ENCODE measurements at regions not wholly inside any gene's neighbourhood (a gene's known extent, or its start where the extent isn't known, plus 50 kb on each side); places are given as distances from the start of the nearest gene placed in this dataset.
A peak's percentile ranks its signal among the peaks of the same experiment; 100 is the strongest.
"Not testable (repeated sequence)": the region's sequence is repeated elsewhere in the genome, so short reads cannot be mapped to it uniquely, and the experiment has no call there.

DNA sequence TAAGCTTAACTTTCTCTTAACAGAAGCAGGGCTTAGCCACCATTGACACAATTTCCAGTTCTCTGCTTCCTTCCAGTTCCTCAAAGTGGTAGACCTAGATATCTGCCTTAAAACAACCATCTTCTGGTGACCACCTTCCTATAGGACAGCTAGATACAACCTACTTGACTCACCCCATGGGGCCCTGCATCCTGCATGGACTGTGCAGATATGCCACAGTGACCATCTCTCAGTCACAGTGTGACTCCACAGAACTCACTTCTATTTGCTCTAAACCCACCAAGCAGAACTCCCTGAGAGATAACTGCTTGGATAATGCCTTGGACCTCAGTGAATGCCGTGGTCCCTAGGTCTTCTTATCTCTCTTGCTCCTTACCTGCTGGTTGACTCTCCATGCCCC, 621.6 kb downstream of the IQCM start:
- TF ChIP-seq EZH2 (IDR thresholded peaks at IDR 0.05; ENCODE audit: insufficient read depth, poor library complexity, severe bottlenecking) (no peak), EZH2phosphoT487 (IDR thresholded peaks at IDR 0.05; ENCODE audit: insufficient read depth, low read depth) (no peak)
- Histone ChIP-seq H3K9me2 (ENCODE audit: insufficient read depth) (no peaks in the 10 kb centered on the region), H3K9me3 (ENCODE audit: low read depth) (no peaks in the 10 kb centered on the region), H2AFZ (no peak overlapping the region), H3K27me3 (replicated peaks; ENCODE audit: insufficient read depth) (no peaks in the 10 kb centered on the region), H3F3A (ENCODE audit: insufficient read depth) (no peaks in the 10 kb centered on the region), H3K9ac (no peak overlapping the region), H3K36me3 (ENCODE audit: low read depth) (no peaks in the 10 kb centered on the region), H4K20me1 (ENCODE audit: insufficient read depth) (no peaks in the 10 kb centered on the region), H3K79me2 (ENCODE audit: insufficient read depth) (no peaks in the 10 kb centered on the region), H3K4me1 (ENCODE audit: insufficient read depth) (no peaks in the 10 kb centered on the region), H3K4me2 (ENCODE audit: unreplicated experiment) (no peak overlapping the region), H3K4me3 (no peak overlapping the region), H3K27ac (no peak overlapping the region)
- DNase-seq, result no peak
- 24 to 28% methylated on average over 1 of the region's 1 CpG for WGBS, 2 experiments (ENCODE audit: low coverage in 1 of 2, low lambda C conversion rate in 2 of 2, missing lambda C conversion rate in 2 of 2)
- in situ Hi-C loops (cut with MboI), result no loop called here

DNA sequence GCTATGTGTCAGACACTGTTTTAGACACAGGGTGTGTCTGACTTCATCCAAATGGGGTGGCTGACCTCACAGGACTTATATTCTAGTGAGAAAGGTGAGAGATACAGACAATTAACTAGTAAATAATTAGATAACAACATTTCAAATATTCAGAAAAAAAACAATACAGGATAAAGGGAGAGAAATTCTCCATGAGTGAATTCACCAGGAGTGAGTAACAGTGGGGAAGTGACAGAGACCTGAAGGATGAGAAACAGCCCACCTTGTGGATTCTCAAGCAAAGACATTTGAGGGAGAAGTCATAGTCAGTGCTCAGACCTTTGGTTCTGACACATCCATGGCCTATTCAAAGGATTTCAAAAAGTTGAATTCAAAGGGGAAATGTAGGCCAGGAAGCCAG, 627.9 kb downstream of the IQCM start:
- Histone ChIP-seq H3K4me1 (ENCODE audit: insufficient read depth) (no peaks in the 10 kb centered on the region), H3K9me2 (ENCODE audit: insufficient read depth) (no peaks in the 10 kb centered on the region), H3F3A (ENCODE audit: insufficient read depth) (no peaks in the 10 kb centered on the region), H3K36me3 (ENCODE audit: low read depth) (no peaks in the 10 kb centered on the region), H3K79me2 (ENCODE audit: insufficient read depth) (no peaks in the 10 kb centered on the region), H3K9me3 (ENCODE audit: low read depth) (no peaks in the 10 kb centered on the region), H3K4me2 (ENCODE audit: unreplicated experiment) (no peak overlapping the region), H3K27me3 (replicated peaks; ENCODE audit: insufficient read depth) (no peaks in the 10 kb centered on the region), H3K4me3 (no peak overlapping the region), H2AFZ (peak overlapping the region; percentile 21; the same call in 1 of the 2 replicates), H3K9ac (no peak overlapping the region), H4K20me1 (ENCODE audit: insufficient read depth) (no peaks in the 10 kb centered on the region), H3K27ac (no peak overlapping the region)
- in situ Hi-C loops (cut with MboI), result no loop called here
- no peak for TF ChIP-seq EZH2phosphoT487 (IDR thresholded peaks at IDR 0.05; ENCODE audit: insufficient read depth, low read depth)
- TF ChIP-seq EZH2 (IDR thresholded peaks at IDR 0.05; ENCODE audit: insufficient read depth, poor library complexity, severe bottlenecking), result no peak
- peak; percentile 7 for DNase-seq

DNA sequence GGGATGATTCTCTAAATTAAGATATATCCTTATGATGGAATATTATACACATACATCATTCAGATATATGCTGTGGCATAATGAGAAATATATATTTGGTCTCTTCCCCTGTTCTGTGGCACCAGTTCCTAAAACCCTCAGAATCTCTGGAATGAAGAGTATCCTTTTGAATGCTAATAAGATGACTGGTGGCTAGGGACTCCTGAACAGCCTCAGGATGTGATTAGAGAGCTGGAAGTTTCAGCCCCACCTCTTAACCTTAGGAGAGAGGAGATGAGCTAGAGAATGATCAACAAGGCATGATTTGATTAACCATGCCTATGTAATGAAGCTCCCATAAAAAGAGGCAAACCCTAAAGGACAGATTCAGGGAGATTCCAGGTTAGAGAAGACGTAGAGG, 632.0 kb downstream of the IQCM start:
- H3F3A ChIP-seq (ENCODE audit: insufficient read depth), result no peaks in the 10 kb centered on the region
- no peaks in the 10 kb centered on the region for H3K27me3 ChIP-seq (replicated peaks; ENCODE audit: insufficient read depth)
- no peak overlapping the region for H3K27ac ChIP-seq
- in situ Hi-C loops (cut with MboI), result no loop called here
- H3K4me2 ChIP-seq (ENCODE audit: unreplicated experiment), result no peak overlapping the region
- no peaks in the 10 kb centered on the region for H3K9me2 ChIP-seq (ENCODE audit: insufficient read depth)
- no peak overlapping the region for H3K4me3 ChIP-seq
- 85 to 96% methylated on average over 1 of the region's 1 CpG for WGBS, 2 experiments (ENCODE audit: low coverage in 1 of 2, low lambda C conversion rate in 2 of 2, missing lambda C conversion rate in 2 of 2)
- H3K79me2 ChIP-seq (ENCODE audit: insufficient read depth), result no peaks in the 10 kb centered on the region
- no peaks in the 10 kb centered on the region for H3K36me3 ChIP-seq (ENCODE audit: low read depth)
- H3K4me1 ChIP-seq (ENCODE audit: insufficient read depth), result no peaks in the 10 kb centered on the region
- no peak overlapping the region for H3K9ac ChIP-seq
- no peak for TF ChIP-seq EZH2phosphoT487 (IDR thresholded peaks at IDR 0.05; ENCODE audit: insufficient read depth, low read depth)
- TF ChIP-seq EZH2 (IDR thresholded peaks at IDR 0.05; ENCODE audit: insufficient read depth, poor library complexity, severe bottlenecking), result no peak
- no peaks in the 10 kb centered on the region for H4K20me1 ChIP-seq (ENCODE audit: insufficient read depth)
- no peak for DNase-seq
- no peaks in the 10 kb centered on the region for H3K9me3 ChIP-seq (ENCODE audit: low read depth)
- no peak overlapping the region for H2AFZ ChIP-seq

DNA sequence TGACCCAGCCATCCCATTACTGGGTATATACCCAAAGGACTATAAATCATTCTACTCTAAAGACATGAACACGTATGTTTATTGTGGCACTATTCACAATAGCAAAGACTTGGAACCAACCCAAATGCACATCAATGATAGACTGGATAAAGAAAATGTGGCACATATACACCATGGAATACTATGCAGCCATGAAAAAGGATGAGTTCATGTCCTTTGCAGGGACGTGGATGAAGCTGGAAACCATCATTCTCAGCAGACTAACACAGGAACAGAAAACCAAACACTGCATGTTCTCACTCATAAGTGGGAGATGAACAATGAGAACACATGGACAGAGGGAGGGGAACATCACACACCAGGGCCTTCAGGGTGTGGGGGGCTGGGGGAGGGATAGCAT, 634.2 kb downstream of the IQCM start:
- H3K9me3 ChIP-seq (ENCODE audit: low read depth); H2AFZ ChIP-seq; H4K20me1 ChIP-seq (ENCODE audit: insufficient read depth); H3K9ac ChIP-seq; H3K79me2 ChIP-seq (ENCODE audit: insufficient read depth); in situ Hi-C loops (cut with MboI); H3K36me3 ChIP-seq (ENCODE audit: low read depth); H3K4me3 ChIP-seq; H3F3A ChIP-seq (ENCODE audit: insufficient read depth); H3K4me2 ChIP-seq (ENCODE audit: unreplicated experiment); H3K9me2 ChIP-seq (ENCODE audit: insufficient read depth); DNase-seq; H3K4me1 ChIP-seq (ENCODE audit: insufficient read depth); H3K27me3 ChIP-seq (replicated peaks; ENCODE audit: insufficient read depth); H3K27ac ChIP-seq: not testable (repeated sequence)
- WGBS, 2 experiments (ENCODE audit: low coverage in 1 of 2, low lambda C conversion rate in 2 of 2, missing lambda C conversion rate in 2 of 2), result 56 to 62% methylated on average over 2 of the region's 2 CpGs

DNA sequence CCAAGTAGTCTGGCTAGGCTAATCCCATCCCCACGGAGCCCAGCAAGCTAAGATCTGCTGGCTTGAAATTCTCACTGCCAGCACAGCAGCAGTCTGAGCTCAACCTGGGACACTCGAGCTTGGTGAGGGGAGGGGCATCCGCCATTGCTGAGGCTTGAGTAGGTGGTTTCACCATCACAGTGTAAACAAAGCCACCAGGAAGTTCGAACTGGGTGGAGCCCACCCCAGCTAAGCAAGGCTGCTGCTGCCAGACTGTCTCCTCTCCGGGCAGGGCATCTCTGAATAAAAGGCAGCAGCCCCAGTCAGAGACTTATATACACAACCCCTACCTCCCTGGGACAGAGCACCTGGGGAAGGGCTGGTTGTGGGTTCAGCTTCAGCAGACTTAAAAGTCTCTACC, 639.6 kb downstream of the IQCM start:
- Histone ChIP-seq H3K4me2 (ENCODE audit: unreplicated experiment) (no peak overlapping the region), H3K9me3 (ENCODE audit: low read depth) (no peaks in the 10 kb centered on the region), H3K4me3 (no peak overlapping the region), H3K4me1 (ENCODE audit: insufficient read depth) (no peaks in the 10 kb centered on the region), H3F3A (ENCODE audit: insufficient read depth) (no peaks in the 10 kb centered on the region), H3K9ac (no peak overlapping the region), H3K27ac (no peak overlapping the region), H3K36me3 (ENCODE audit: low read depth) (no peaks in the 10 kb centered on the region), H3K27me3 (replicated peaks; ENCODE audit: insufficient read depth) (no peaks in the 10 kb centered on the region), H3K9me2 (ENCODE audit: insufficient read depth) (no peaks in the 10 kb centered on the region), H2AFZ (peak overlapping the region; percentile 24; the same call in 1 of the 2 replicates), H3K79me2 (ENCODE audit: insufficient read depth) (no peaks in the 10 kb centered on the region), H4K20me1 (ENCODE audit: insufficient read depth) (no peaks in the 10 kb centered on the region)
- TF ChIP-seq EZH2 (IDR thresholded peaks at IDR 0.05; ENCODE audit: insufficient read depth, poor library complexity, severe bottlenecking) (no peak), EZH2phosphoT487 (IDR thresholded peaks at IDR 0.05; ENCODE audit: insufficient read depth, low read depth) (no peak)
- in situ Hi-C loops (cut with MboI), result no loop called here
- WGBS, 2 experiments (ENCODE audit: low coverage in 1 of 2, low lambda C conversion rate in 2 of 2, missing lambda C conversion rate in 2 of 2), result 35 to 55% methylated on average over 5 of the region's 5 CpGs
- DNase-seq, result no peak
